GM23248 (cell line): ENCODE measurements at regions not wholly inside any gene's neighbourhood (a gene's known extent, or its start where the extent isn't known, plus 50 kb on each side); places are given as distances from the start of the nearest gene placed in this dataset.
"Not testable (repeated sequence)": the region's sequence is repeated elsewhere in the genome, so short reads cannot be mapped to it uniquely, and the experiment has no call there.

ENCODE experiments used
- EZH2 ChIP-seq: fragments of 200-600 bp; sonication (generic); IDR thresholded peaks from 2 replicates; pipeline ENCODE4 v1.6.1; 2018; ENCODE audit warnings: antibody characterized with exemption, mild to moderate bottlenecking; ENCODE audit not compliant: insufficient read depth, poor library complexity, severe bottlenecking
- EZH2phosphoT487 ChIP-seq: fragments of 200-600 bp; sonication (generic); IDR thresholded peaks from 2 replicates; pipeline ENCODE4 v1.6.1; 2018; ENCODE audit warnings: antibody characterized with exemption, moderate library complexity, mild to moderate bottlenecking, low read depth; ENCODE audit not compliant: insufficient read depth

- not testable (repeated sequence) for TF ChIP-seq EZH2phosphoT487, EZH2
These were observed 139.6 kb upstream of the CARMIL1 start for GRCh38 chr6:25139608-25140007.
